ENCODE measurements at regions not wholly inside any gene's neighbourhood (a gene's known extent, or its start where the extent isn't known, plus 50 kb on each side); places are given as distances from the start of the nearest gene placed in this dataset.
"Not testable (repeated sequence)": the region's sequence is repeated elsewhere in the genome, so short reads cannot be mapped to it uniquely, and the experiment has no call there.

DNA sequence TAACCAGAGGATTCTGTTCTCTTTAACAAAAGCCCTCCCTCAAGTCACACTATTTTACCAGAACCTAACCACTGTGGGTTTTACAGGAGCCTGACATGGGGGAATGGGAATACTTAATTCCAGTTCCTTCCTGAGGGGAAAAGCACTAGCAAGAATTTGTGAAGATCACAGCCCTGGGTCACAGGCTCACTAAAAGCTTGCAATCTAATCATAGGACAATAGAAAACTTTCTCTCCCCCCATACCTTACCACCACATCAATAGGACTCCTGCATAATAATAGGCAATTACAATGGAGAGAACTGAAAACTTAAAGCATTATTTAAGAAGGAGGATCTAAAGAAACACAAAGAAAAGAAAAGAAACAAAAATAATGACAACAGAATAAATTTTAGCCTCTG is 225.8 kb upstream of the ZNF804A start:
- DNase-seq, result no peak

DNA sequence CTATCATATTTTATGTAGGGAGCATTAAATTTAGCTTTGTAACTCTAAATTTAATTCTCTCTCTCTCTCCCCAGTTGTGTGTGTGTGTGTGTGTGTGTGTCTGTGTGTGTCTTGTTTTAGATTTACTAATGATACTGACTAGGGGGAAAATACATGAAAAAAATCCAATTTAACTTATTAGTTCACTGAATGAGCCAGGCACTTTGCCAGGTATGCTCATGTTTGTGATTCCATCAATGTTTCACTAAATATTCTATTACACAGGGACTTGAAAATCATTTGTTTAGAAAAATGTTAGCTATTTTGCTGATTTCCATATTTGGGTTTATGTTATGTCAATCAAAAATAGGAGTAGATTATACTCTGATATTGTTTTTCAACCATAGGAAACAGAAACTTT is 203.7 kb upstream of the ZNF804A start:
- no peak for DNase-seq

GRCh38 chr2:184402381-184402780 is 195.9 kb upstream of the ZNF804A start:
- DNase-seq, result no peak

DNA sequence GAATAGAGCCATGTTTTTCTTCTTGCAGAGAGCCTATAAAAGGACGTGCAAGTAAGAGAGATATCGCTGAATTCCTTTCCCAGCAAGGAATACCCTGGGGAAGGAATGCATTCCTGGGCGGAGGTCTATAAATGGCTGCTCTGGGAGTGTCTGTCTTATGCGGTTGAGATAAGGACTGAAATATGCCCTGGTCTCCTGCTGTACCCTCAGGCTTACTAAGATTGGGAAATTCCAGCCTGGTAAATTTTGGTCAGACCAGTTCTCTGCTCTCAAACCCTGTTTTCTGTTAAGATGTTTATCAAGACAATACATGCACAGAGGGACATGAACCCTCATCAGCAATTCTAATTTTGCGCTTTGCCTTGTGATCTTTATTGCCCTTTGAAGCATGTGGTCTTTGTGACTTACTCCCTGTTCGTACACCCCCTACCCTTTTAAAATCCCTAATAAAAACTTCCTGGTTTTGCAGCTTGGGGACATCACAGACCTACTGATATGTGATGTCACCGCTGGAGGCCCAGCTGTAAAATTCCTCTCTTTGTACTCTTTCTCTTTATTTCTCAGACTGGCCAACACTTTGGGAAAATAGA is 191.2 kb upstream of the ZNF804A start:
- DNase-seq, result not testable (repeated sequence)

DNA sequence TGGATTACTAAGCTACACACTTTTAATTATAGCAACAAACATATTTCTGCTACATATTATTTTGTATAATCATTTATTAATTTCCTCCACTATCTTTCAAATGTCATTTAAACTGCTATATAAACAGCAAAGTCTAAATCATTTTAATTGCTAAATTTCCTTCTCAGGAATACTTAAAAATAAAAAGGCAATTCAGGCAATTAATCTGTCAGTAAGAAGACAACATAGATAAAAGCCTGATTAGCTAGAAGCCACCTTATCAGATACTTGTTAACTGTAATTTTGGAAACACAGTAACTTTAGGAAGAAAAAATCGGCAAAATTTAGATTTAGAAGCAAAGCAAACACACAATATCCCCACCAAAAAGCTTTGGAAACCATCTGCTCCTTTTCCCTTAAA is 188.2 kb upstream of the ZNF804A start:
- no peak for DNase-seq

DNA sequence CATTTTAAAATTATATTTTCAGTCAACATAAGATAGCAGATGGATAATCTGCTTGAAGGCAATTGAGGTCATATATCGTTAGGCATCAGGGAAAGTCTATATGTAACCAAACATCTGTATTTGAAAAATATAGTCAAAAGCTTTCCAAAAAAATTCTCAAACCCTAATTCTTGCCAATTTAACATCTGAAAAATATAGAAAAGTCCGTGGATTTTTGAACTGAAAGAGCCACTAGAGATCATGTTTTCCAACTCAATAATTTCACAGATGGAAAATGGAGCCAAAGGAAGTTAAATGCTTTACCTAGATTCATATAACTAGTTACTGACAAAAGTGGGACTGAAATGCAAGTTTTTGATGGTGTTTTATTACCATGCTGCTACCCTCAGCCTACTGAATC is 185.1 kb upstream of the ZNF804A start:
- DNase-seq, result no peak

- DNase-seq, result no peak
Measured at GRCh38 chr2:184413671-184414229, 184.6 kb upstream of the ZNF804A start.

GRCh38 chr2:184416146-184416913 is 182.0 kb upstream of the ZNF804A start:
- DNase-seq, result no peak

GRCh38 chr2:184419744-184420143 is 178.6 kb upstream of the ZNF804A start:
- DNase-seq, result no peak

GRCh38 chr2:184421456-184421855 is 176.9 kb upstream of the ZNF804A start:
- DNase-seq, result not testable (repeated sequence)

GRCh38 chr2:184425083-184425482 is 173.2 kb upstream of the ZNF804A start:
- DNase-seq, result no peak

- no peak for DNase-seq
Measured at GRCh38 chr2:184444217-184444616, 154.1 kb upstream of the ZNF804A start.

DNA sequence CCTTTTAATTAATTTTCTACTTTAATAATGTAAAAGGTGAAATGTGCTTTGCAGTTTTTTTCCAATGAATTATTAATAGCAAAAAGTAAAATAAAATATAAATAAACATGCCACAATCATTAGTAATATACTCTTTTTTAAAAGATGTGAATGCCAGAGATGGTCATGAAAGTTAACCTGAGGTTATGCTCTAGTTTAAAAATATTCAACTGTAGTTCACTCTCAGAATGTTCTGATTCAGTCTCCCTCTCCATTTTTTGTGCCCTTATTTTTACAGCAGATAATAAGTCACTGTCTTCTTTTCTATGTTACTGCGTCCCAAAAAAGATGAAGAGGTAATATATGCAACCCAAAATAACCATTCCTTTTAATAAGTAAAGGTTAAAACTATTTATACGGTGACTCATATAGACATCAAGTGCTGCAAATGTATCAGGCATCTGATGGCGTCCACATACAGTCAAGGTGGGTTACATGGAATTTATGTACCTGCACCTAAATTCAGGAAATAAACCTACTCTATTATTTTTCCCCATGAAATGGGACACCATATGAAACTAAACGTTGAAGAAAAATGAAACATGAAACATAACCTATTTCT is 153.6 kb upstream of the ZNF804A start:
- no peak for DNase-seq

DNA sequence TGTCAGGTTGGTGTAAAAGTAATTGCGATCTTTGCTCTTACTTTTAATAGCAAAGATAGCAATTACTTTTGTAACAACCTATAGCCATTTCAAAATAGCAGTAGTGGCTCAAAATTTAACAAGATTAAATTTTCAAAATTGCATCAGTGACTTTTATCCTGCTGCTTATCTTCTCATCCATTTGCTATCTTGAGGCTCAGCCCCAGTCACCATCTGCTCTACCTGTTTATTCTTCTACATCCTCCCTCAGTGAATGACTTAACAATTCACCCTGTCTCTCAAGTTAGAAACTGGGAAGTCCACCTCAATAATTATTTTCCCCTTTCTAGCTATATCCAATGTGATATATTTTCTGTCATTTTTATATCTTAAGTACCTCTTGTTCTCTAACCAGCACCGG is 148.6 kb upstream of the ZNF804A start:
- DNase-seq, result no peak

DNA sequence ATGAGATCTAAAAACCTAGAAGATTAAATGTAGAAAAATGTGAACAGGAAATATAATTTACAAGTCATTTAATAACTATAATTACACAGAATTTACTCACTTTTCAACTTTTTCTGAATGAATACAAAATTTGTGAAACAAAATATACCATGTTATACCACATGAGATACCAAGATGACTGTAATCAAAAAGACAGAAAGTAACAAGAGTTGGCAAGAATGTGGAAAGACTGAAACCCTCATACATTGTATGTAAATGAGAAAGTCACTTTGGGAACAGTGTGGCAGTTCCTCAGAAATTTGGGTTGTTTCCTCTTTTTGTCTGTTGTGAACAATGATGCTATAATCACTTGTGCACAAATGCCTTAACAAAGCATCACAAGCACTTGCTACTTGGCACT is 145.4 kb upstream of the ZNF804A start:
- DNase-seq, result no peak

DNA sequence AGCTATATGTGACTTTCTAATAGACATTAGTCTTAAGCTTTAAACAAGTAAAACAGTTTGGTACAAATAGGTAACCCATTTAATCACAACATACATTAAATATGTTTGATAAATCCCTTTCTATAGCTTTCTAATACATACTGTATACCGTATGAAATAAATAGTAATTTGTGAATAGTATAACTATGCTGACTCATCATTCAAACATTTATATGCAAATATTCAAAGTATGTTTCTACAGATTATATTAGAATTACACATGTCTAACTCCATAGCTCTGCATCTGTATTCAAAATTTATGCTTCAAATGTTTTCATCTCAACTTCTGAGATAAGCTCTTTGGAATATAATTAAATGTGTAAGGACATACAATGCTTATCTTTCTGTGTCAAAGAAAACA is 142.7 kb upstream of the ZNF804A start:
- no peak for DNase-seq

DNA sequence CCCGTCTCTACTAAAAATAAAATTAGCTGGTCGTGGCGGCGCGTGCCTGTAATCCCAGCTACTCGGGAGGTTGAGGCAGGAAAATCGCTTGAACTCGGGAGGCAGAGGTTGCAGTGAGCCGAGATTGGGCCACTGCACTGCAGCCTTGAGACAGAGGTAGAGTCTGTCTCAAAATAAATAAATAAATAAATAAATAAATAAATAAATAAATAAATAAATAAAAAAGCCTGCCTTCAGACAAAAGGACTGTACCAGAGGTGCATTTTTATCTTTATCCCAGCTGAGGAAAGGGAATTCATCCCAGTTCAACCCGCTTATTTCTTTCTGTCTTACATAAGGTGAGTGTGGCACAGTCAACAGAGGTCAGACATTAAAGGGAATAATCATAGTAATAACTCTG is 141.6 kb upstream of the ZNF804A start:
- DNase-seq, result not testable (repeated sequence)

DNA sequence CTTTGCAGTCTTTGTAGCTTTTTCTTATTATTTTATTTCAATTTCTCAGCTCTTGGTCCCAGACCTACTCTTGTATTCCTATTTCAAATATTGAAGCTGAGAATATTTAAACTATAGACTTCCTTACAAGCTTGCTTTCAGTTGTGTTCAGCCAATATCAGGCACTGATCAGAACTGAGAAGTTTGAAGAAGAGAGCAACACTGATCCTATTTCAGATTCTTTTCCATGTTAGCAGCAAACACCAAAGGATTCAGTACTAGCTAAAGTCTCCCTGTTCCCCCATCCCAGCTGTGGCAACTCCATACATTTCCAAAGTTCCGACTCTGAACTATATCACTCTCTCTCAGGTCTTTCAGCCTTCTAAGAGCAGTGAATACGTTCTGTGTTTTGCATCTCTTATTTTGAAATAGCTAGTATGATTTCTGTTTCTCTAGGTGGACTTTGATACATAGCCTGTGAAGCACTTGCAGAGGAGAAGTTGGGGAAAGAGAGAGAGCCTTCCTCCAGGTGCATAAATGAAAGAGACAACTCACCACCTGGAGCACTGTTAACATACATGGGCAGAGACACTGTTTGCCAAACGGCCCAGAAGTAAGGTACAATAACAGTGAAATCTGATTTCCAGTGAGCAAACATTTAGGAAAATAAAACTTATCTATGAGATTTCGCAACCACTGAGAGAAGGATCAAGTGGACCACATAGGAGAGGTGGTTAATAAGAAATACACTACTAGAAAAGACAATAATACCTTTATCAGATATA is 135.0 kb upstream of the ZNF804A start:
- DNase-seq, result peak; percentile 14 to 33

DNA sequence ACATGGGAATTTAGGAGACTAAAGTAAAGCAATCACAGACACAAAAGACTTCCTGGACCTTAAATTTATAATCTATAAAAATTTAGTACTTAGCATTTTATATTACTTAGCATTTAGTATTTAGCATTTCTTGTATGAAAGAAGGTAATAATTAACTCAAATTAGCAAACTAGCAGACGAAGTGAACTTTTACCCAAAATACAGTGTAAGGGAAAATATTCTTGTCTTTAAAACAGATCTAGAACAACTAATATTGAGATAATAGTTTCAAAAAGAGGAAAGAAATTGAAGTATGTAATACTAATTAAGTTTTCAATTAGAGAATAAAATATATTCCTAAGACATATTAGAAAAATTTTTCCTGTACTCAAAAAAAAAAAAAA is 134.5 kb upstream of the ZNF804A start:
- DNase-seq, result no peak

GRCh38 chr2:184468826-184469225 is 129.5 kb upstream of the ZNF804A start:
- DNase-seq, result no peak

DNA sequence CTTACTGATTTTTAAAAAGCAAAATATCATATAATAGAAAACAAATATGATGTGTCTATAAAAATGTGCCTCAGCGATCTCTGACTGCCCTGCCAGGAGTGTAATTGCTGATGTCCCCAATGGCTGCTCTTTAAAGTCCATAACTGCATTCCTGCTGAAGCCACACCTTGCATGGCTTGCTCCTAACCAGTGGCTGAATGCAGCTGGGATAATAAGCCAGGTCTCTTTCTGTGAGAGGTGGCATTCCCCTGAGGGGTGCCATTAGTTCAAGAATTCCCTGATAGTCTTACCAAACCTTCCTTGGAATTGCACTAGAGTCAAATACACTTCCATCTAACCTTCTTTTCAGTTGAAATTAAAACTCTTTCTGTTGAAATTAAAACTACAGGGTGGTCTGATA is 125.8 kb upstream of the ZNF804A start:
- no peak for DNase-seq

DNA sequence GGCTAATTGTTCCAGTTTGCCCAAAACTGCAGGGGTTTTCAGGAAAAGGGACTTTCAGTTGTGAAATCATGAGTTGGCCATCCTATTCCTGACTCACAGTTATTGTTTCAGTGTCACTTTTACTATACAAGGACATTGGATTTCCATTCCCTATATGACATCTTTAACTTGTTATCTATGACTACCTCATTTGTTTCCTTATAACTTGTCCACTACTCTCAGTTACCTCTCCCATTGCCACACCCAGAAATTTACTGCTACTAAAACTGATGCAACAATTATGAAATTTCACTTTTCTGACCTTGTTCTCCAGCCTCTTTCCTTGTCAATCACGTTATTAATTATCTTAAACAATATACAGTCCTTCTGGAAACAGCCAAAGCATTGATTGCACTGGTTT is 116.5 kb upstream of the ZNF804A start:
- DNase-seq, result no peak

DNA sequence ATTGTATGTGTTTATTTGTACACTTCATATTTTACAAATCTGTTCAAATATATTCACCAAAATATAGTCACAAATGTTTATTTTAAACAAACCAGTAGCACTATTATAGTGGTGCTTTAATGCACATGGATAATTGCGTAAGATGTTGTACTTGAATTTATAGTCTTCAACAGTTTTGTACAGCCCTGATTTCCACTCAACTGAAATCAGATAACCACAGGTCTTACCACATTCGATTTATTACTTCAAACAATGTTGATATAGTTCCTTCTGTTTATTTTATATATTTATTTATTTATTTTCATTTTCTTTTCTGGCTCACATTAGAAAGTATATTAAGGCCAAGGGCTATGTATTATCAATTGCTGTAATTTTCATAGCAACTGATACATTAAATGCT is 99.4 kb upstream of the ZNF804A start:
- no peak for DNase-seq
